Spleen (tissue), 11 donors: ENCODE measurements at regions not wholly inside any gene's neighbourhood (a gene's known extent, or its start where the extent isn't known, plus 50 kb on each side); places are given as distances from the start of the nearest gene placed in this dataset.

Experiments
- DNase-seq: peaks from one replicate; pipeline ENCODE4 v3.0.0-alpha.2; 2020
- H3K27ac ChIP-seq, 8 donors: fragments of 200-600 bp; sonication (generic) in 7 of 8; 1 replicate in 4 of 8; 2 replicates in 4 of 8; pipeline versions ENCODE4 v1.5.0 to v1.8.0; 2016 to 2021; ENCODE audit warnings: inconsistent platforms in 4 of 8, mild to moderate bottlenecking in 4 of 8, moderate library complexity in 1 of 8
- H3K27me3 ChIP-seq, 7 donors: fragments of 200-600 bp; sonication (generic) in 6 of 7; replicated peaks in 1 of 7; 1 replicate in 4 of 7; 2 replicates in 3 of 7; pipeline versions ENCODE4 v1.5.0 to v1.8.0; 2016 to 2021; ENCODE audit warnings: inconsistent platforms in 3 of 7, mild to moderate bottlenecking in 1 of 7
- H3K36me3 ChIP-seq, 6 donors: fragments of 200-600 bp; sonication (generic) in 5 of 6; 1 replicate in 4 of 6; 2 replicates in 2 of 6; pipeline versions ENCODE4 v1.5.0 to v1.8.0; 2016 to 2021; ENCODE audit warnings: inconsistent platforms in 2 of 6
- H3K4me1 ChIP-seq, 6 donors: fragments of 200-600 bp; sonication (generic) in 5 of 6; 1 replicate in 3 of 6; 2 replicates in 3 of 6; pipeline versions ENCODE4 v1.5.0 to v1.8.0; 2016 to 2021; ENCODE audit warnings: inconsistent platforms in 3 of 6
- H3K4me3 ChIP-seq, 8 donors: fragments of 200-600 bp; sonication (generic) in 7 of 8; 1 replicate in 4 of 8; 2 replicates in 4 of 8; pipeline versions ENCODE4 v1.5.0 to v1.8.0; 2016 to 2021; ENCODE audit warnings: inconsistent platforms in 4 of 8, mild to moderate bottlenecking in 4 of 8, moderate library complexity in 2 of 8
- H3K9me3 ChIP-seq, 8 donors: fragments of 200-600 bp; sonication (generic) in 7 of 8; 1 replicate in 4 of 8; 2 replicates in 4 of 8; pipeline versions ENCODE4 v1.5.0 to v1.8.0; 2016 to 2021; ENCODE audit warnings: inconsistent platforms in 4 of 8
- POLR2A ChIP-seq, 3 donors: fragments of 450-650 bp; IDR thresholded peaks; one replicate each; pipeline ENCODE4 v1.5.1; 2017; ENCODE audit warnings: antibody characterized with exemption in 3 of 3, mild to moderate bottlenecking in 1 of 3
- POLR2AphosphoS5 ChIP-seq, 3 donors: sonication (generic); formaldehyde crosslinking; IDR thresholded peaks; one replicate each; pipeline ENCODE4 v1.5.1; 2017; ENCODE audit warnings: antibody characterized with exemption in 3 of 3
- WGBS, 5 donors: extraction: QIAGEN DNeasy Blood & Tissue Kit in 3 of 5; methylation state at CpG; one replicate each; pipeline versions ENCODE4 v1.1.5 to v1.1.7; 2013 to 2018; 5-methylcytosine and 5-hydroxymethylcytosine counted together
- intact Hi-C: fragments of 100-400 bp; cut with DNase I; formaldehyde crosslinking; loops from one replicate; pipeline ENCODE4 v1.15.0; 2023; ENCODE audit warnings: low total_unique reads
- TF ChIP-seq, protein P1 (sequence below), 11 experiments: fragments of 200-600 bp in 7 of 11; fragments of 450-650 bp in 4 of 11; sonication (generic) in 4 of 11; IDR thresholded peaks in 8 of 11; conservative IDR thresholded peaks in 3 of 11; 1 replicate in 7 of 11; 2 replicates in 4 of 11; pipeline versions ENCODE4 v1.4.0 to v1.8.0; 2016 to 2021; ENCODE audit warnings: antibody characterized with exemption in 11 of 11, inconsistent platforms in 4 of 11, mild to moderate bottlenecking in 1 of 11
- donor health status: healthy with polysubstance abuse.
- donor health status: DM: no; HTN: no; CAD: no; lungs with moderate emphysema.
- donor health status: DM: no; HTN: no; CAD: no.
- donor health status: Bipolar disorder and iron deficiency.
- donor health status: healthy.
- donor health status: DM: no; HTN: no; CAD: no.
- donor health status: DM: yes; HTN: yes; CAD: no.

DNA sequence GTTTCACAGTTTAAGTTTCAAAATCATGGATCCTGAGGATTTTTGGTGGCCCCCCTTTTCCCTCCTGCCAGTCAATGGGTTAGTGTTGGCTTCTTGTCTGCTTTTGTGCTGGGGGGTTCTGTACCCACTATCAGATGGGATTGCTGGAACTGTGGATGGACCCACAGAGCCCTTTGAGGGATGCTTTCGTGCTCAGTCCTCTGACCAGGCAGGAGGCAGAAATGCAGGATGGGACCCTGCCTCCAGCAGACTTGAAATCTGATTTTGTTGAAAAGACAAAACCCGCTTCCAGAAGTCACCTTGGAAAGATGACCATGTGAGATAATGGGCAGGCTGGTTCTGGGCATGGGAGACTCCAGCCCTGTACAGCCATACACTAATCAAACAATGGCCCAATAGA, 408.9 kb downstream of the ZNF536 start:
- TF ChIP-seq, protein P1, sequence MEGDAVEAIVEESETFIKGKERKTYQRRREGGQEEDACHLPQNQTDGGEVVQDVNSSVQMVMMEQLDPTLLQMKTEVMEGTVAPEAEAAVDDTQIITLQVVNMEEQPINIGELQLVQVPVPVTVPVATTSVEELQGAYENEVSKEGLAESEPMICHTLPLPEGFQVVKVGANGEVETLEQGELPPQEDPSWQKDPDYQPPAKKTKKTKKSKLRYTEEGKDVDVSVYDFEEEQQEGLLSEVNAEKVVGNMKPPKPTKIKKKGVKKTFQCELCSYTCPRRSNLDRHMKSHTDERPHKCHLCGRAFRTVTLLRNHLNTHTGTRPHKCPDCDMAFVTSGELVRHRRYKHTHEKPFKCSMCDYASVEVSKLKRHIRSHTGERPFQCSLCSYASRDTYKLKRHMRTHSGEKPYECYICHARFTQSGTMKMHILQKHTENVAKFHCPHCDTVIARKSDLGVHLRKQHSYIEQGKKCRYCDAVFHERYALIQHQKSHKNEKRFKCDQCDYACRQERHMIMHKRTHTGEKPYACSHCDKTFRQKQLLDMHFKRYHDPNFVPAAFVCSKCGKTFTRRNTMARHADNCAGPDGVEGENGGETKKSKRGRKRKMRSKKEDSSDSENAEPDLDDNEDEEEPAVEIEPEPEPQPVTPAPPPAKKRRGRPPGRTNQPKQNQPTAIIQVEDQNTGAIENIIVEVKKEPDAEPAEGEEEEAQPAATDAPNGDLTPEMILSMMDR (IDR thresholded peaks at IDR 0.05 in 8 of 11, conservative IDR thresholded peaks at IDR 0.05 in 3 of 11), result no peak
- TF ChIP-seq POLR2AphosphoS5 (IDR thresholded peaks at IDR 0.05) (no peak), POLR2A (IDR thresholded peaks at IDR 0.05) (no peak)

DNA sequence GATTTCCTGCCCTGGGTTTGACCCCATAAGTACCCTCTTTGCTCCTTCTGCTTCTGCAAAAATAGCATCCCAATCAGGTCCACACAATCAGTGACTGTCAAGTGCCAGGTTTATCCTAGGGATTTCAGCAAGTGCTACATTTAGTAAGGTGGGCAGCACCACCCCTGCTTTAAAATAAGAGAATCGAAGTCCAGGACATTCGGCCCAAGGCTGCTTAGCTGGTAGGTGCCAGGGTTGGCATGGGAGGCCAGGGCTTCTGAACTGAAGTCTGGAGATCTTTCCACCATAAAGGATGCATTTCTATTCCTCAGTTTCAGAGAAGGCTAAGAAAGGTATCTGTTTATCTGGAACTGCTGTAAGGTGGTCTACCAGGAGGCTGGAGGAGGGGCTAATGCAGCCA, 408.3 kb downstream of the ZNF536 start:
- Histone ChIP-seq H3K9me3 (no peaks in the 10 kb centered on the region), H3K4me3 (no peak overlapping the region), H3K27ac (no peak overlapping the region), H3K4me1 (peaks cover 0 to 4% (median 0%) of the 10 kb centered on the region in 6 donors), H3K36me3 (no peaks in the 10 kb centered on the region), H3K27me3 (peaks cover 0 to 39% (median 0%) of the 10 kb centered on the region in 7 donors)
- TF ChIP-seq POLR2A (IDR thresholded peaks at IDR 0.05) (no peak), POLR2AphosphoS5 (IDR thresholded peaks at IDR 0.05) (no peak)
- TF ChIP-seq, protein P1 (IDR thresholded peaks at IDR 0.05 in 8 of 11, conservative IDR thresholded peaks at IDR 0.05 in 3 of 11), result no peak
- intact Hi-C loops, result no loop called here
- DNase-seq, result no peak
- WGBS, 5 donors, result 60 to 86% (median 78%) methylated on average over 2 of the region's 2 CpGs

More for the DNA sequence above, 408.9 kb downstream of the ZNF536 start:
- DNase-seq, result no peak
- Histone ChIP-seq H3K9me3 (no peaks in the 10 kb centered on the region), H3K4me3 (no peak overlapping the region), H3K27me3 (peaks cover 0 to 39% (median 0%) of the 10 kb centered on the region in 7 donors), H3K4me1 (peaks cover 0 to 4% (median 0%) of the 10 kb centered on the region in 6 donors), H3K27ac (no peak overlapping the region), H3K36me3 (no peaks in the 10 kb centered on the region)
- 69 to 91% (median 86%) methylated on average over 2 of the region's 2 CpGs for WGBS, 5 donors
- intact Hi-C loops, result no loop called here

DNA sequence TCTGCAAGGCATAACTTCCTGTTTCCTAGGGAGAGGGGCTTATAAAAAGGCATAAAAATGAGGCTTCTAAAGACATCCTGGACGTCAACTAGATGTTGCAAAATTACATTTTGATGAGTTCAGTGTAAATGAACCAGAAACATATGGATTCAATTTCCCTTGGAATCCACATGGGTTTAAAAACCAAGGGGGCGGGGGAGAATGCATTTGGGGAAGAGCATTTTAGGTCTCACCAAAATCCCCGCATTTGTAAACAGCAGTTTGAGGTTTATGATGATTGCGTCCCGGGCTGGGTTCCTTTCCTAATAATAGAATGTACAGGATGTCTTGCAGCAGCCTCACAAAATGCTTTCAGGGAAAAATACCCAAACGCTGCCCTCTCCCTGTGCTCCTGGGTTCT, 407.8 kb downstream of the ZNF536 start:
- H3K4me1 ChIP-seq, result peaks cover 0 to 3% (median 0%) of the 10 kb centered on the region in 6 donors
- 31 to 48% (median 32%) methylated on average over 6 of the region's 6 CpGs for WGBS, 5 donors
- H3K9me3 ChIP-seq, result no peaks in the 10 kb centered on the region
- TF ChIP-seq POLR2A (IDR thresholded peaks at IDR 0.05) (no peak), POLR2AphosphoS5 (IDR thresholded peaks at IDR 0.05) (no peak)
- TF ChIP-seq, protein P1 (IDR thresholded peaks at IDR 0.05 in 8 of 11, conservative IDR thresholded peaks at IDR 0.05 in 3 of 11), result no peak
- no peaks in the 10 kb centered on the region for H3K36me3 ChIP-seq
- no peak for DNase-seq
- no peak overlapping the region for H3K27ac ChIP-seq
- H3K27me3 ChIP-seq, result peaks cover 0 to 39% (median 0%) of the 10 kb centered on the region in 7 donors
- H3K4me3 ChIP-seq, result no peak overlapping the region
- intact Hi-C loops, result no loop called here

DNA sequence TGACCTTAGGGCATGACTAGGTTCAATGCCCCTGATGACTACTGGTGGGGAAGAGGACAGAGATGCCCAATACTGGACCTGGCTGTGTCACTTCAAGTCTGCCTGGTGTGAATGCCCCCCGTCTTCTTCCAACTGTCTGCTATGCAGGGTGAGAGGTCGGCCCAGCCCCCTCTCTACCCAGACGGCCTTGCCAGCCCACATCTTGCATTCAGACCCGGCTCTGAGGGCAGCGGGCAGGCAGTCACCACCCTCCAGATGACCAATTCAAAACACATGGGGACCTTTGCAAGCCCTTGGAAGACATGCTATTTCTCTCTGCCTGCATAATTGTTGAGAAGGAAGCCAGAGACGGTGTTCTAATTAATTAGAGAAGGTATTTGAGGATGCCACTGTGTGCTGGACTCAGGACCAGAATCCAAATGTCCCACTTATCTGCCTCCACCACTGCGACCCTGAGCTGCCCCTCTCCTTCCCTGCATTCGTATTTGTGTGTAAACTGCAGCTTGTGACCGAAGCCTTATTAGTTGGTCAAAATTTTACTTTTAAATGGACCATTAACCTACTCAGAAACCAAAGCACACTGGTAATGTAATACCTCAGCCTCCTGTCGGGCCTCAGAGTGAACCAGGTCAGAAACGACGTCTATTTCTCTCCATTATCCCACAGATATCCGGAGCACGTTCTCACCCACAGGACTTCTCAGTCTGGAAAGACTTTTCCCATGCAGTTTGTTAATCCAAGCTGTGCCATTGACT, 407.0 kb downstream of the ZNF536 start:
- Histone ChIP-seq H3K4me1 (no peaks in the 10 kb centered on the region), H3K4me3 (no peak overlapping the region), H3K36me3 (no peaks in the 10 kb centered on the region), H3K27me3 (peaks cover 0 to 35% (median 0%) of the 10 kb centered on the region in 7 donors), H3K9me3 (peaks cover 0 to 3% (median 0%) of the 10 kb centered on the region in 8 donors), H3K27ac (no peak overlapping the region)
- WGBS, 5 donors, result 85 to 92% (median 86%) methylated on average over 14 of the region's 14 CpGs
- intact Hi-C loops, result no loop called here
- TF ChIP-seq, protein P1 (IDR thresholded peaks at IDR 0.05 in 8 of 11, conservative IDR thresholded peaks at IDR 0.05 in 3 of 11), result no peak
- TF ChIP-seq POLR2AphosphoS5 (IDR thresholded peaks at IDR 0.05) (no peak), POLR2A (IDR thresholded peaks at IDR 0.05) (no peak)
- no peak for DNase-seq
